ENCODE measurements at regions not wholly inside any gene's neighbourhood (a gene's known extent, or its start where the extent isn't known, plus 50 kb on each side); places are given as distances from the start of the nearest gene placed in this dataset.

GRCh38 chr19:30625947-30626625, 253.9 kb downstream of the ZNF536 start:
- Mint-ChIP-seq H3K27ac (no peak overlapping the region), H3K27me3 (ENCODE audit: low read depth) (0 out of 2 replicates have a peak, but pooled peaks cover 4% of the 10 kb centered on the region), H3K4me3 (no peak overlapping the region), H3K9me3 (peaks cover 22% of the 10 kb centered on the region), H3K4me1 (peaks cover 12% of the 10 kb centered on the region), H3K36me3 (peaks cover 11% of the 10 kb centered on the region)
- TF ChIP-seq MLX (CRISPR knock-in tag; IDR thresholded peaks at IDR 0.05) (no peak), ZBTB21 (CRISPR knock-in tag; IDR thresholded peaks at IDR 0.05; ENCODE audit: borderline replicate concordance) (no peak), ZNF423 (CRISPR knock-in tag; IDR thresholded peaks at IDR 0.05) (no peak), MAX (CRISPR knock-in tag; IDR thresholded peaks at IDR 0.05) (no peak), AFF4 (CRISPR knock-in tag; IDR thresholded peaks at IDR 0.05; ENCODE audit: borderline replicate concordance) (no peak), TP53 (CRISPR knock-in tag; IDR thresholded peaks at IDR 0.05) (no peak), RELA (CRISPR knock-in tag; IDR thresholded peaks at IDR 0.05; ENCODE audit: borderline replicate concordance) (no peak), IRF1 (CRISPR knock-in tag; IDR thresholded peaks at IDR 0.05) (no peak), FOXK1 (CRISPR knock-in tag; IDR thresholded peaks at IDR 0.05) (no peak), ZNF219 (CRISPR knock-in tag; IDR thresholded peaks at IDR 0.05; ENCODE audit: borderline replicate concordance) (no peak), GABPB1 (CRISPR knock-in tag; IDR thresholded peaks at IDR 0.05) (no peak), SOX15 (CRISPR knock-in tag; IDR thresholded peaks at IDR 0.05) (no peak), EMX1 (CRISPR knock-in tag; IDR thresholded peaks at IDR 0.05) (no peak), ARID4B (CRISPR knock-in tag; IDR thresholded peaks at IDR 0.05; ENCODE audit: borderline replicate concordance) (no peak)
- ChIA-PET CTCF (no interaction called here), POLR2A (no interaction called here)
- ATAC-seq: no peak
- no peak for DNase-seq (ENCODE audit: low spot score)

GRCh38 chr19:30622276-30622675, 250.1 kb downstream of the ZNF536 start:
- ChIA-PET CTCF (interaction anchor here (0.7 to 1.2 kb wide), 2 partner anchors 124 kb away, joined by 3 to 4 read pairs; no protein-coding TSS in a partner anchor), POLR2A (no interaction called here)
- H3K36me3 Mint-ChIP-seq: peaks cover 11% of the 10 kb centered on the region
- H3K4me3 Mint-ChIP-seq: no peak overlapping the region
- 0 out of 2 replicates have a peak, but pooled peaks cover 4% of the 10 kb centered on the region for H3K27me3 Mint-ChIP-seq (ENCODE audit: low read depth)
- no peak overlapping the region for H3K27ac Mint-ChIP-seq
- no peak for DNase-seq (ENCODE audit: low spot score)
- peaks cover 22% of the 10 kb centered on the region for H3K9me3 Mint-ChIP-seq
- ATAC-seq: no peak
- peaks cover 11% of the 10 kb centered on the region; the same call in 1 of the 2 replicates for H3K4me1 Mint-ChIP-seq
- TF ChIP-seq PRRX2 (CRISPR knock-in tag; IDR thresholded peaks at IDR 0.05) (no peak), ZNF396 (CRISPR knock-in tag; IDR thresholded peaks at IDR 0.05; ENCODE audit: borderline replicate concordance) (no peak), ZNF423 (CRISPR knock-in tag; IDR thresholded peaks at IDR 0.05) (no peak), HMGXB4 (CRISPR knock-in tag; IDR thresholded peaks at IDR 0.05) (no peak), ZNF317 (CRISPR knock-in tag; IDR thresholded peaks at IDR 0.05; ENCODE audit: borderline replicate concordance, low read depth) (no peak), E2F4 (CRISPR knock-in tag; IDR thresholded peaks at IDR 0.05; ENCODE audit: borderline replicate concordance, low read depth) (no peak), SMAD4 (CRISPR knock-in tag; IDR thresholded peaks at IDR 0.05) (no peak), FOXP1 (CRISPR knock-in tag; IDR thresholded peaks at IDR 0.05; ENCODE audit: borderline replicate concordance) (no peak), CBFB (CRISPR knock-in tag; IDR thresholded peaks at IDR 0.05; ENCODE audit: low read depth) (no peak), JAZF1 (CRISPR knock-in tag; IDR thresholded peaks at IDR 0.05) (no peak)
